SW 1271 (cell line): ENCODE measurements at regions not wholly inside any gene's neighbourhood (a gene's known extent, or its start where the extent isn't known, plus 50 kb on each side); places are given as distances from the start of the nearest gene placed in this dataset.
A peak's percentile ranks its signal among the peaks of the same experiment; 100 is the strongest.
"Not testable (repeated sequence)": the region's sequence is repeated elsewhere in the genome, so short reads cannot be mapped to it uniquely, and the experiment has no call there.

Experiments
- DNase-seq, 2 experiments: peaks; one replicate each; lab custom pipeline; 2025; lab: John Stamatoyannopoulos, UW

DNA sequence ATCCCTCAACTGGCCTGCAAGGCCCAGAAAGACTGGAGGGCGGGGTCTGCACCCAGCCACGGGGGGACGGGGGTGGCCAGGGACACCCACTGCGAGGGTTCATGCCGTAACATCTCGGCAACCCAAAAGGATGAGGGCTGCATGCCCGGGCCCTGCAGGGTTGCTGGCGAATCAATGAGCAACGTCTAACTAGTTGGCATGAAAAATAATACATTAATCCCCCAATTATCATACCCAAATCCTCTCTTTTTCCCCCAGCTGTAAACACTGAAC is 232.2 kb downstream of the TUBA3C start:
- no peak for DNase-seq

DNA sequence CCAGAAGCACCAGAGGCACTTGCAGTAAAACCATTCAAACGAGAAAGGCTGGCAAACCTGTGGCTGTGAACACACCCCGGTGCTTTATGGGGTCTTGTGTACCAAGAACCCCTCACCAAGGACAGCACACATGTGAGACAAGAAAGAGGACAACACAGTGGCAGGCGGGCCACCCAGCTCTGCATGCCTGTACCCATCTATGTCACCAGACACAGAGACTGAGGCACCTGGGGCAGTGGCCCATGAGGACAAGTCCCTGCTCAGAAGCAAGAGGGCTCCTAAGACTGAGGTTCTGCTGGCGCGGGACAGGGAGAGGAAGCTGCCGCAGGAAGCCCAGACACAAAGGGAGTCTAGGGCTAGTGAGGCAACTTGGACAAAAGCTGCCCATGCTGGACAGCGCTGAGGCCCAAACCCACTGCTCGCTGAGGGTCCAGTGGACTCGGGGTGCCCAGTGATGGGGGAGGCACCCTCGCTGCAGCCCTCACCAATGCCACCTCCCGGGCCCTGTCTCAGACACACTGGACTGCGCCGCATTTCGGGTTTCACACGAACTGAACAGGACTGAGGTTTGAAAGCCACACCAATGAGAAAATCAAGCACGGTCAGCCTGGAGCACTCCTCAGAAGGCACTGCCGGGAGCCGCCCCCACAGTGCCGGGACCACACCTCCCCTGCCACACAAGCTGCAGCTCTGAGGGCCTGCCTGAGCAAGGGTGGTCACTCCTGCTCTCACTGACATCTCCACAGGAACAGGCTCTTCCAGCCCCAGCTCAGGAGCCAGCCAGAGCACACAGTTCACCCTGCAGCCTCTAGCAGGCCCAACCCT is 232.7 kb downstream of the TUBA3C start:
- no peak for DNase-seq

DNA sequence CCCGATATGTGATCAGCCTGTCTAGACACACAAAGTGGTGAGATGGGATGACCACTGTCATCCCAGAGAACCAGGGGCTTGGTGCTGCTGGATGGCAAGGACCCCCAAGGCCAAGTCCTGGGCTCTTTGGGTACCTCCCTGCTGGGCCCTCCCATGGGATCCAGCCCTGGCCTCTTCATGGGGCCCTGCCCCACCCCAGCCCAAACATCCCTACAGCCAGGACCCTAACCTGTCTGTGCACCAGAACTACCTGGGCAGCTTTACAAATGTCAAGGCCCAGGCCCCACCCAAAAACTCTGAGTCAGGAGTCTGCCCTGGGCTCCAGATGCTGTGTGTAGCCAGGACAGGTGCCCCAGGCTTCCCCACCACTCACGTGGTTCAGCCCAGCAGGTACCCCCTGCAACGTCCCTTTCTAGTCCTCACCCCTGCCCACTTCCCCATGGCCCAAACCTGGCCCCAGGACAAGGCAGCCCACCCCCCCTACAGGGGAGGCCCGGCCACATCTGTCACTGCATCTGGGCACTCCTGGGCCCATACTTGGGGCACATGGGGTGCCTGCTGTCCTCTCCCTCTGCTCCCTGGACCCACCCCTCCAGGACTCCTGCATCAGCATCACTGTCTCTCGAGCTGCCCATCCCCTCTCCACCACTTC is 233.5 kb downstream of the TUBA3C start:
- no peak for DNase-seq

DNA sequence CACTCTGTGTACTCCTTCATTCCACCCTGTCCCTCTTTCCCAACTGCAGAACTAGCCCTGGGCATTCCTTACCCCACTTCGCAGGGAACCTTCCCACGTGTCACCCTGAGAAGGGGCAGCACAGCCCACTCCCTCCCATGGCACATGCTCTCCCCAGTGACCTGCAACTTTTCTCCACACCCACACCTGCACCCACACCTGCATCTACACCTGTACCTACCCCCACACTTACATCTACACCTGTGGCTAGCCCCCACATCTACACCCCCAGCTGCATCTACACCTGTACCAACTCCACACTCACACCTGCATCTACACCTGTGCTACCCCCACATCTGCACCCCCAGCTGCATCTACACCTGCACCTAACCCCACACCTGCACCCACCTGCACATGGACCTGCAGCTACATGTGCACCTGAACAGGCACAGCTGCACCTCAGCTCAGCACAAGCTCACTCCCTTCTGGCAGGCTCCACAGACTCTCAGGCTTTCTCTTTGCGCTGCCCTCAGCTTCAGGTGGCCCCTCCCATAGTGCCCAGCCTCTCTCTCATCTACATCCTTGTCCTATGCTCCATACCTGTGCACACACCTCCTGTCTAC is 234.1 kb downstream of the TUBA3C start:
- no peak for DNase-seq

DNA sequence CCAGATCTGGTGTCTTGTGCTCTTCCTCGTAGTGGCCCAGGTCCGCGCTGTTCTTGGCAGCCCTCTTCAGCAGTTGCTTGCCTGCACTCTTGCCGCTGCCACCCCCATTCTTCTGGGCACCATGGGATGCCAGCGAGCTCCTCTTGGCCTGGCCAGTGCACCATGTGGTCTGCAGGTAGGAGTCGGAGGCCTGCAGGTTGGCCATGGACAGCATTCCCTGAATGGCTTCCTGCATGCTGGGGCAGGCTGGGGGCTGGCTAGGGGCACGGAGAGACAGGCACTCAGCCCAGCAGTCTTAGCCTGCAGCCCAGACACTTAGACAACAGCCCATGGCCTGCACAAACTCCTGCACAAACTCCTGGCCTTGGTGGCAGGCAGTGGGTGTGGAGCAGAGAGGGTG is 234.9 kb downstream of the TUBA3C start:
- DNase-seq: no peak

DNA sequence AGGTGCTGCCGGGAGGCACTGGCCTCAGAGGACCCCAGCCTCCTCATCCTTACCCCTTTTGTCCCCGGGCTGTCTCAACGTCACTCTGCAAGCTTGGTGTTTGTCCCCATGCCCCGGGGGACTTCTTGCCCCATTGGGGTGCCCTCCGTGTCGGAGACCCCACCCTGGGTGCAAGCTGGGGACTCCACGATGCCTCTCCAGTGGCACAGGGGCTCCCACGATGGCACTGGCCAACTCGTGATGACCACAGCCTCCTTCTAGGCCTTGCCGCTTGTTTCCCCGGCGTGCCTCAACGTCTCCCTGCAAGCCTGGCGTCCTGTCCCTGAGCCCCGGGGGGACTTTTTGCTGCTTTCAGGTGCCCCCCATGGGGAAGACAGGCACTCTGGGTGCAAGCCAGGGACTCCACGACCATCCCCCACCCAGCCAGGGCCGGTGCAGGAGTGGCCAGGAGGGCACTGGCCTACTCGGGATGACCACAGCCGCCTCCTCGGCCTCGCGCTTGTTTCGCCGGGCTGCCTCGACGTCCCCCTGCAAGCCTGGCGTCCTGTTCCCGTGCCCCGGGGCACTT is 237.0 kb downstream of the TUBA3C start:
- DNase-seq: no peak

DNA sequence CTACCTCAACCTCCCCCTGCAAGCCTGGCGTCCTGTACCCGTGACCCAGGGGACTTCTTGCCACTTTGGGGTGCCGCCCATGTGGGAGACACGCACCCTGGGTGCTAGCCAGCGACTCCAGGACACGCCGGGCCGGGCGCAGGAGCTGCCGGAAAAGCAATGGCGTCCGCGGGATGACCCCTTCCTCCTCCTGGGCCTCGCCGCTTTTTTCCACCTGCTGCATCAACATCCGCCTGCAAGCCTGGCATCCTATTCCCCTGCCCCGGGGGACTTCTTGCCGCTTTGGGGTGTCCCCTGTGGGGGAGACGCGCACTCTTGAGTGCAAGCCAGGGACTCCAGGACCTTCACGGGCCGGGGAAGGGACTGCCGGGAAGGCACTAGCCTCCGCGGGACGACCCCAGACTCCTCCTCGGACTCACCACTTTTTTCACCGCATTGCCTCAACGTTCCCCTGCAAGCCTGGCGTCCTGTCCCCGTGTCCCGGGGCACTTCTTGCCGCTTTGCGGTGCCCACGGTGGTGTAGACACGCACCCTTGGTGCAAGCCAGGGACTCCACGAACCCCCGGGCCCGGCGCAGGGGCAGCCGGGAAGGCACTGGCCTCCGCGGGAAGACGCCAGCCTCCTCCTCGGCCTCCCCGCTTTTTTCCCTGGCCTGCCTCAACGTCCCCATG is 237.8 kb downstream of the TUBA3C start:
- DNase-seq: no peak

DNA sequence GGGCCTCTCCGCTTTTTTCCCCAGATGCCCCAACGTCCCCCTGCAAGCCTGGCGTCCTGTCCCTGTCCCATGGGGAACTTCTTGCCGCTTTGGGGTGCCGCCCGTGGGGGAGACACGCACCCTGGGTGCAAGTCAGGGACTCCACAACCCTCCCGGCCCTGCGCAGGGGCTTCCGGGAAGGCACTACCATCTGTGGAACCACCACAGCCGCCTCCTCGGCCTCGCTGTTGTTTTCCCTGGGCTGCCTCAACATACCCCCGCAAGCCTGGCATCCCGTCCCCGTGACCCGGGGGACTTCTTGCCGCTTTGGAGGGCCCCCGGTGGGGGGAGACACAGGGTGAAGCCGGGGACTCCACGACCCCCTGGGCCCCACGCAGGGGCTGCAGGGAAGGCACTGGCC is 238.4 kb downstream of the TUBA3C start:
- no peak for DNase-seq

DNA sequence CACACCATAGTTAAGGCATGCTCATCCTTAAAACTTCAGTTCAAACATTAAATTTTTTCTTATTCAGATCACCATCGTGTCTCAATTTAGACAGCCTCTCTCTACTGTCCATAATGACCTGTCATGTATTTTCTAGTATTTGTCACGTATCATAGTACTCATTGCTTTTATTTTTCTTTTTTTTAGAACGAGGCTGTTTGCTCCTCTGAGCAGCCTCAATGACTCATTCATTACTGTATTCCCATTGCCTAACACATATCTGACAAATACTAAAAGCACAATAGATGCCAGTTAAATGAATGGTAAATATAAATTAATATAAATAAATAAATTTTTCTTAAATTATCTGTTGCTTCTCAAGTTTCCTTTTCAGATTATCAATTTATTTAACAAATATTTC is 245.5 kb downstream of the TUBA3C start:
- DNase-seq: no peak

DNA sequence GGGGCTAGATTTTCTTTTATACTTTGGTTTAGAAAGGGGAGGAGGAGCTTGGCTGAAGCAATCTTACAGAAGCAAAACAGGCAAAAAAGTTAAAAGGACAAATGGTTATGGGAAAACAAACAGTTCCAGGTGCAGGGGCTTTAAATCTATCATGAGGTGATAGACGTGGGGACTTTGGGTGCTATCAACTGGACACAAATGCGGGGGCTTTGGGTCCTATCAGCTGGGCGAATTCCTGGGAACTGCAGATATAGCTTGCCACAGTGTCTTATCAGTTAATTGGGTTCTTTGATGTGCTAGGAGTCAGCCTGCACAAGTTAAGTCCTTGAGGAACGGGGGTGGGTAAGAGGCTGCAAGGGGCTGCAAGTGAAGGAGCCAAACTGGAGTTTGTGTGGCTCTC is 260.6 kb downstream of the TUBA3C start:
- DNase-seq: no peak

DNA sequence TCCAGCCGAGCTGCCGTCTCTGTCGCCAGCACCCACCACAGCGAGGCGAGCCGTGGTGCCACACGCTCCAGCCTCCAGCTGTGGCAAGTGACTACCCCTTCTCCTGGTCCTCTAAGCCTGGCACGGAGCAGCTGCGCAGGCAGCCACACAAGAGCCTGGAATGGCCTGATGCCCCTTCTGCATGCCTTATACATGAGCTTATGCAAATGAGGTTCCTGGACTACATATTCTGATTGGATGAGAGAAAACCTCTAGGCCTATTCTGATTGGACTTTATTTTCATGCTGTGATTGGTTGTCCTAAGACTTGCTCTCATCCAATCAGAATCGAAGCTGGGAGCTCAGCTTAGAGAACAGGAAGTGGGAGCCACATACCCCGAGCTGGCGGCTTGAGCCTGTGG is 276.5 kb downstream of the TUBA3C start:
- DNase-seq: not testable (repeated sequence)

DNA sequence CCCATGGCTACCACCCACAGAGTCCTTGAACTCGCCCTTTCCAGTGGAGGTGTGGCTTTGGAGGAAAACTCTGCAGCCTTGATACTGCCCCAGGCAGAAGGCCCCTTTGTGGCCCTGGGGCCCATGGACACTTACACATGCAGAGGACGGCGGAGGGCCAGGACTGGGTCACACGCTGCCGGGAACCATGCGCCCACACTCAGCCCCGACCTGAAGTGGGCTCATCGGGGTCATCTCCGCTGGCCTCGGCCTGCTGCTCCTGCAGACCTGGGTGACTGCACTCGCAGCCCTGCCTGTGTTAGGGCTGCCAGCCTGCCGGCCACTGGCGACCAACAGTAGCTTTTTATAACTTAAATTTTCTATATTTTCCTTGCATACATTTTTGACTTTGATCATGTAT is 286.2 kb downstream of the TUBA3C start:
- DNase-seq: not testable (repeated sequence)

DNA sequence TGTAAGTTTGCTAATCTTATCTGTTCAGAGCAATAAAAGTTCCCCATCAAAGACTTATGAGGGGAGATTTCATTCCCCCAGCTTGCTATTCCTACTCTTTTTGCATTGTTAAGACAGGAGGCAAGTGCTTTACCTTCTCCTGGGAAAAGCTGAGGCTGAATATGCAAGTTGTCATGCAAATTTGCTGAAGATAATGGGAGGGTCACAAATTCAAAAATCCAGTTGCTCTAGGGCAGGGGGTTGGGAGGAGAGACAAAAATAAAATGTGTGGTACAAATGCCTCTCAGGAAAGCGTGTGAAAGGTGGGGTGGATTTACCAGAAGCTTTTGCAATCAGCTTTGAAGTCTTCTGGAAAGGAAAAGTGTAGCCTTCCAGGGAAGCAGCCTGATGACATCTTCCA is 290.4 kb downstream of the TUBA3C start:
- DNase-seq: not testable (repeated sequence)

DNA sequence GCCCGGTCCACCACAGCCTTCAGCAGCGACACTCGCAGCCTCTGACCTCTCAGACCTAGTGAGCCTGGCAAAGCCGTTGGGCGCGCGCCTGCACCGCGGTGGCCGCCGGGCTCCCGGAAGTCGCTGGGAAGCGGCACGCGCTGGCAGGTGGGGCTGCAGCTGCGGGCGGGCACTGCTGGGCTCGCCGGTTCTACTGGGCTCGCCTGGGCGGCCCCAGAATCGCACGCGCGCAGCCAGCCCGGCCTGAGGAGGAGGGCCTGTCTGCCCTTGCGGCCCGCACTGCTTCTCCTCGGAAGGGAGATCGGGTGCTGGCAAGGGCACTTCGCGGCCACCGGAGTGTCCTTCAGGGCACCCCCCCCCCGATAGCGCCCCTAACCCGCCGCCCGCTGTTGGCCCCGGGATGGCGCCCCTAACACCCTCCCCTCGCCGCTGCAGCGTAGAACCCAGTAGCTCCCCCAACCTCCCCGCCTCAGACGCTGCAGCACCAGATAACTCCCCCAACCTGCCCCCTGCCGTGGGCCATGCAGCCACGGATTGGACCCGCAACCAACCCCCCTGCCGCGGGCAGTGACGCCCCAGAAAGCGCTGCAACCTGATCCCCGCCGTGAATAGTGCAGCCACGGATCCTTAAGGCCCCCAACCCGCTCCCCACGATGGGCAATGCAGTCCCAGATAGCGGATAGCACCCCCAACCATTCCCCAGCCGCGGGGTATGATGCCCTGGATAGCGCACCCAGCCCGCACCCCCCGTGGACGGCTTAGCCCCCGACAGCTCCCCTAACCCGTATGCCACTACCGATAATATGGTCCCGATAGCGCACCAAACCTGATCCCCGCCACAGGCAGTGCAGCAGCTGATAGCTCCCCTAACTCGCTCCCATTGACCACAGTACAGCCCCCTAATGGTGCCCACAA is 306.5 kb downstream of the TUBA3C start:
- DNase-seq: peak in 1 of 2 experiments; percentile 5

DNA sequence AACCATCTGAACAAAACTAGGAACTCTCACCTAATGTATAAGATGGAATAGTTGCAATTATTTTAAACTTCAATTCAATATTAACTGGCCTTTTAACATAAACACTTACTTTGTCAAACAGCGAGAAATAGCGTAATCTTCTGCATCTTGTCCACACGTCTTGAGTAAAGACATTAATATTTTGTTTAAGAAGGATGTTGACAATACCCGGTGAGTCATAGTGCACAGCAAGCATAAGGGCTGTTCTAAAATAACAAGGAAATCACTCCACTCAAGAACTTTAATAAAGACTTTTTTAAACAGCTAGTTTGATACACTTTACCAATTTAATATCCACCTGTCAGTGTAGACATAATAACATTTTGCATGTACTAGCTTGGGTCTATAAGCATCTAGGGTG is 311.1 kb downstream of the TUBA3C start:
- not testable (repeated sequence) for DNase-seq

DNA sequence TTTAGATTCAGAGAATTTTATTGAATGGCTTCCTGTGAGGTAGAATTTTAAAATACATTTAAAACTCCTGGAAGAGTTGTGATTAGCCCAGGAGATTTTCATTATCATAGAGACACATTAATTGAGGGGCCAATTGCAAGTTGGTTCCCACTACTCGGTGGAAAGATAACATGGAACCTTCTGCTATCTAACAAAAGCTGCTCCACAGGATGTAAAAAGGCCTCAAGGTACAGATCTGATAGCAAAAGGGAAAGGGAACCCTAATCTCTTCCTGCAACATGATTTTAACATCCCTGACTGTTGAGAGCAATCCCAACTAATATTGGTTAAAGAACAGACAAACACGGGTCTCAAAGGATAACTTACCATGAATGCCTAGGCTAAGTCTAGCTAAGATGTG is 312.3 kb downstream of the TUBA3C start:
- not testable (repeated sequence) for DNase-seq

DNA sequence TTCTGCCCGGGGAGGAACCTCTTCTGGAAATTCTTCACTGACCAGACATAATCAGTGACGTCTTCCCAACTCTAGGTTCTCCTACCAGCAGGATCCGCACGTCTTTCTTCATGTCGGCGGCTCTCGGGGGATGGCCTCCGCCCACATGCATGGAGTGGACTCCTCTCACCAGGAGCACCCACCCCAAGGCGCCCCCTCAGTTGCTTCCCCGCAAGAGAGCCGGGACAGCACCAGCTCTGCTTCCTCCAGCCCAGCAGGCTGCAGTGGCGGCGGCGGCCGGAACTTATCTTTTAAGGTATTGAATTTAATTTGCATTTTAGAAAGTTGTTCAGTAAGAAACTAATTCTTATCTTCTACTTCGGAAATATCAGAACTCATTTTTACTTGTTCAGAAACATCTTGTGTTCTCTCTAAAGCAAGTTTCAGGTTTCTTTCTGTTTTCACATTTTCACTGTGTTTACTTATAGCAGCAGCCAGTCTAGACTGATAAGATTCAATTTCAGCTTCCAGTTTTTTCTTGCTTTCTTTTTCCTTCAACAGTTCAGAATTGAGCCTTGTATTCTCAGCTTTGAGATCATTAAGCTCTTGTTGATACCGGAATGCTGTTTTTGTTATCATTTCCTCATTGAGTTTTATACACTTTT is 343.5 kb downstream of the TUBA3C start:
- not testable (repeated sequence) for DNase-seq

DNA sequence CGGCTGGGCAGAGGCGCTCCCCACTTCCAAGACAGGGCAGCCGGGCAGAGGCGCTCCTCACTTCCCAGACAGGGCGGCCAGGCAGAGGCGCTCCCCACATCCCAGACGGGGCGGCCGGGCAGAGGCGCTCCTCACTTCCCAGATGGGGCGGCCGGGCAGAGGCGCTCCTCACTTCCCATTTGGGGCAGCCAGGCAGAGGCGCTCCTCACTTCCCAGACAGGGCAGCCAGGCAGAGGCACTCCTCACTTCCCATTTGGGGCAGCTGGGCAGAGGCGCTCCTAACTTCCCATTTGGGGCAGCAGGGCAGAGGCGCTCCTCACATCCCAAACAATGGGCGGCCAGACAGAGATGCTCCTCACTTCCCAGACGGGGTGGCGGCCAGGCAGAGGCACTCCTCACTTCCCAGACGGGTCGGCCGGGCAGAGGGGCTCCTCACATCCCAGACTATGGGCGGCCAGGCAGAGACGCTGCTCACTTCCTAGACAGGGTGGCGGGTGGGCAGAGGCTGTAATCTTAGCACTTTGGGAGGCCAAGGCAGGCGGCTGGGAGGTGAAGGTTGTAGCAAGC is 344.4 kb downstream of the TUBA3C start:
- DNase-seq: not testable (repeated sequence)

DNA sequence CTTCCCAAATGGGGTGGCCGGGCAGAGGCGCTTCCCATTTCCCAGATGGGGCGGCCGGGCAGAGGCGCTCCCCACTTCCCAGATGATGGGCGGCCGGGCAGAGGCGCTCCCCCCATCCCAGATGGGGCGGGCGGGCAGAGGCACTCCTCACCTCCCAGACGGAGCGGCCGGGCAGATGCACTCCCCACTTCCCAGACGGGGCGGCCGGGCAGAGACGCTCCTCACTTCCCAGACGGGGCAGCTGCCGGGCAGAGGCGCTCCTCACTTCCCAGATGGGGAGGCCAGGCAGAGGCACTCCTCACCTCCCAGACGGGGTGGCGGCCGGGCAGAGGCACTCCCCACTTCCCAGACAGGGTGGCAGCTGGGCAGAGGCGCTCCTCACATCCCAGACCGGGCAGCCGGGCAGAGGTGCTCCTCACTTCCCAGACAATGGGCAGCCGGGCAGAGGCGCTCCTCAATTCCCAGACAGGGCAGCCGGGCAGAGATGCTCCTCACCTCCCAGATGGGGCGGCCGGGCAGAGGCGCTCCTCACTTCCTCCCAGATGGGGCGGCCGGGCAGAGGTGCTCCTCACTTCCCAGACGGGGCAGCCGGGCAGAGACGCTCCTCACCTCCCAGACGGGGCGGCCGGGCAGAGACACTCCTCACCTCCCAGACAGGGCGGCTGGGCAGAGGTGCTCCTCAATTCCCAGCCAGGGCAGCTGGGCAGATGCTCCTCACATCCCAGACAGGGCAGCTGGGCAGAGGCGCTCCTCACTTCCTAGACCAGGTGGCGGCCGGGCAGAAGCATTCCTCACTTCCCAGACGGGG is 345.0 kb downstream of the TUBA3C start:
- not testable (repeated sequence) for DNase-seq

DNA sequence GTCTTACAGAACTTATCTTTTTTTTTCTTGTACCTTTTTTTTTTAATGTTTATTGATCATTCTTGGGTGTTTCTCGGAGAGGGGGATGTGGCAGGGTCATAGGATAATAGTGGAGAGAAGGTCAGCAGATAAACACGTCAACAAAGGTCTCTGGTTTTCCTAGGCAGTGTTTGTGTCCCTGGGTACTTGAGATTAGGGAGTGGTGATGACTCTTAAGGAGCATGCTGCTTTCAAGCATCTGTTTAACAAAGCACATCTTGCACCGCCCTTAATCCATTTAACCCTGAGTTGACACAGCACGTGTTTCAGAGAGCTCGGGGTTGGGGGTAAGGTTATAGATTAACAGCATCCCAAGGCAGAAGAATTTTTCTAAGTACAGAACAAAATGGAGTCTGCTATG is 345.9 kb downstream of the TUBA3C start:
- not testable (repeated sequence) for DNase-seq
